SK-N-SH treated with all-trans-retinoic acid at 6 μM for 48 hours (cell line): ENCODE measurements at regions not wholly inside any gene's neighbourhood (a gene's known extent, or its start where the extent isn't known, plus 50 kb on each side); places are given as distances from the start of the nearest gene placed in this dataset.

ENCODE experiments used
- ATAC-seq: fragments of 200-7000 bp; cut with Tn5 transposase; 3 replicates; pipeline ENCODE4 v1.9.1; 2020; ENCODE audit warnings: mild to moderate bottlenecking, moderate library complexity
- ARNTL ChIP-seq: fragments of 450-650 bp; formaldehyde crosslinking; IDR thresholded peaks from 2 replicates; pipeline ENCODE4 v1.5.0; 2020; ENCODE audit warnings: low read depth, mild to moderate bottlenecking, moderate library complexity, borderline replicate concordance
- BACH2 ChIP-seq: fragments of 250-450 bp; sonication (Bioruptor Pico); IDR thresholded peaks from 2 replicates; pipeline ENCODE4 v1.9.0; 2021; ENCODE audit warnings: mild to moderate bottlenecking, borderline replicate concordance
- CREB5 ChIP-seq: fragments of 250-450 bp; sonication (Bioruptor Pico); IDR thresholded peaks from 2 replicates; pipeline ENCODE4 v1.5.1; 2020; ENCODE audit warnings: low read depth, mild to moderate bottlenecking, moderate library complexity
- CSDC2 ChIP-seq: fragments of 250-450 bp; sonication (Bioruptor Pico); IDR thresholded peaks from 2 replicates; pipeline ENCODE4 v1.5.0; 2020; ENCODE audit warnings: mild to moderate bottlenecking, moderate library complexity
- ESRRG ChIP-seq: fragments of 250-450 bp; sonication (Bioruptor Pico); IDR thresholded peaks from 2 replicates; pipeline ENCODE4 v1.6.1; 2021; ENCODE audit warnings: mild to moderate bottlenecking
- ISL1 ChIP-seq: fragments of 250-450 bp; sonication (Bioruptor Pico); IDR thresholded peaks from 2 replicates; pipeline ENCODE4 v2.1.2; 2022; ENCODE audit warnings: mild to moderate bottlenecking, moderate library complexity
- OSR1 ChIP-seq: fragments of 250-450 bp; sonication (Bioruptor Pico); IDR thresholded peaks from 2 replicates; pipeline ENCODE4 v1.8.0; 2022; ENCODE audit warnings: moderate library complexity, mild to moderate bottlenecking, inconsistent platforms
- PATZ1 ChIP-seq: fragments of 250-450 bp; sonication (Bioruptor Pico); IDR thresholded peaks from 2 replicates; pipeline ENCODE4 v1.8.0; 2020; ENCODE audit warnings: mild to moderate bottlenecking, moderate library complexity, borderline replicate concordance
- PPARA ChIP-seq: fragments of 250-450 bp; sonication (Bioruptor Pico); IDR thresholded peaks from 2 replicates; pipeline ENCODE4 v1.5.0; 2020; ENCODE audit warnings: mild to moderate bottlenecking, borderline replicate concordance
- RARB ChIP-seq: fragments of 250-450 bp; sonication (Bioruptor Pico); IDR thresholded peaks from 2 replicates; pipeline ENCODE4 v1.8.0; 2021; ENCODE audit warnings: mild to moderate bottlenecking, moderate library complexity
- SNAI2 ChIP-seq: fragments of 250-450 bp; sonication (Bioruptor Pico); IDR thresholded peaks from 2 replicates; pipeline ENCODE4 v1.5.0; 2020; ENCODE audit warnings: mild to moderate bottlenecking, moderate library complexity
- TSHZ2 ChIP-seq: fragments of 250-450 bp; sonication (Bioruptor Pico); IDR thresholded peaks from 2 replicates; pipeline ENCODE4 v1.5.0; 2020; ENCODE audit warnings: mild to moderate bottlenecking, moderate library complexity
- ZC3H10 ChIP-seq: fragments of 250-450 bp; sonication (Bioruptor Pico); IDR thresholded peaks from 2 replicates; pipeline ENCODE4 v1.5.1; 2021; ENCODE audit warnings: mild to moderate bottlenecking, moderate library complexity
- ZFP3 ChIP-seq: fragments of 250-450 bp; sonication (Bioruptor Pico); IDR thresholded peaks from 2 replicates; pipeline ENCODE4 v1.5.0; 2020; ENCODE audit warnings: mild to moderate bottlenecking, moderate library complexity
- ZFP30 ChIP-seq: fragments of 450-650 bp; formaldehyde crosslinking; IDR thresholded peaks from 2 replicates; pipeline ENCODE4 v1.5.0; 2022; ENCODE audit warnings: mild to moderate bottlenecking, moderate library complexity
- ZNF70 ChIP-seq: fragments of 450-650 bp; formaldehyde crosslinking; IDR thresholded peaks from 2 replicates; pipeline ENCODE4 v1.5.0; 2020; ENCODE audit warnings: mild to moderate bottlenecking, moderate library complexity
- ZNF8 ChIP-seq: fragments of 450-650 bp; formaldehyde crosslinking; IDR thresholded peaks from 2 replicates; pipeline ENCODE4 v1.5.0; 2020; ENCODE audit warnings: mild to moderate bottlenecking, moderate library complexity
- TF ChIP-seq, protein P1 (sequence below): fragments of 250-450 bp; sonication (Bioruptor Pico); IDR thresholded peaks from 2 replicates; pipeline ENCODE4 v1.8.0; 2021; ENCODE audit warnings: low read depth, mild to moderate bottlenecking, moderate library complexity, borderline replicate concordance

DNA sequence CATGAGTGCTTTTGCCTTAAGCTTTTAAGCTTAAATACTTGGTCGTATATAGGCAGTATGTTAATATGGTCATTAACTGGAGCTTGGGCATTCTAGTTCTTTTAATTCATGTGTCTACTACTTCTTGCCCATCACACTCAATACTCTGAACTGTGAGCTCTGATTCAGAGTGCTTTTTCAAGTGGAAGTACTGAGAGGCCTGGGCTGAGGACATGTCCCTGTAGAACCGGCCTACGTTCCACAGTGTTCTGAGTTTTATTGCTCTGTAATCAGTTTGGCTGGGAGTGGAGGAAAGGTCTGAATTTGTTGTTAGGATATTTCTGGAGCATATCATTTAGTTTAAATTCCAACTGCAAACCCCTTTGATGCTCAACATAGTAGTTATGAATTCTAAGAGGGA is 1744.8 kb upstream of the MIR17HG start:
- TF ChIP-seq SNAI2 (CRISPR knock-in tag) (no peak), RARB (CRISPR knock-in tag) (no peak), CREB5 (CRISPR knock-in tag) (no peak), ESRRG (CRISPR knock-in tag) (no peak), TSHZ2 (CRISPR knock-in tag) (no peak)
- TF ChIP-seq, protein P1, sequence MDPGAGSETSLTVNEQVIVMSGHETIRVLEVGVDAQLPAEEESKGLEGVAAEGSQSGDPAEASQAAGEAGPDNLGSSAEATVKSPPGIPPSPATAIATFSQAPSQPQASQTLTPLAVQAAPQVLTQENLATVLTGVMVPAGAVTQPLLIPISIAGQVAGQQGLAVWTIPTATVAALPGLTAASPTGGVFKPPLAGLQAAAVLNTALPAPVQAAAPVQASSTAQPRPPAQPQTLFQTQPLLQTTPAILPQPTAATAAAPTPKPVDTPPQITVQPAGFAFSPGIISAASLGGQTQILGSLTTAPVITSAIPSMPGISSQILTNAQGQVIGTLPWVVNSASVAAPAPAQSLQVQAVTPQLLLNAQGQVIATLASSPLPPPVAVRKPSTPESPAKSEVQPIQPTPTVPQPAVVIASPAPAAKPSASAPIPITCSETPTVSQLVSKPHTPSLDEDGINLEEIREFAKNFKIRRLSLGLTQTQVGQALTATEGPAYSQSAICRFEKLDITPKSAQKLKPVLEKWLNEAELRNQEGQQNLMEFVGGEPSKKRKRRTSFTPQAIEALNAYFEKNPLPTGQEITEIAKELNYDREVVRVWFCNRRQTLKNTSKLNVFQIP (CRISPR knock-in tag), result no peak
- TF ChIP-seq, all 23 proteins: peak for 0
- no peak for ATAC-seq

GRCh38 chr13:89603187-89603586 is 1744.3 kb upstream of the MIR17HG start:
- no peak for ATAC-seq
- TF ChIP-seq TSHZ2 (CRISPR knock-in tag) (no peak), ZNF8 (no peak), PATZ1 (CRISPR knock-in tag) (no peak), ARNTL (CRISPR knock-in tag) (no peak), ZC3H10 (CRISPR knock-in tag) (no peak), OSR1 (no peak), ZFP30 (CRISPR knock-in tag) (no peak)
- TF ChIP-seq, protein P1 (CRISPR knock-in tag), result no peak

DNA sequence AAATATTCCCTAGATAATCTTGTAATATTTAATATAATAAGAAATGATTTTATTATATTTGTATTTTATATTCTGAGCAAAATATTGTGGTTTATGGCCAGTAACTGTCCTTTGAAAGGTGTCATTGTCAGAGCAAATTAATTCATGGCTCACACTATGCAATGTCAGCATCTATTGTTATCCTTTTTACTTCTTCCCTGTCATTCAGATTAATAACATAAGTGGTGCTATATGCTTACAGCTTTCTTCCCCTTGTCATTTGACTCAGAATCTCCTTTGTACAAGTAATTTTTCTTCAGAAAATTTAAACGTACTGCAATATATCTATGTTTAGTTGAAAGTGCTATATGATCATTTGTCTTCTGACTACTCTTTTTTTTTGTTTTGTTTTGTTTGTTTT is 1738.2 kb upstream of the MIR17HG start:
- no peak for ATAC-seq
- no peak for TF ChIP-seq BACH2 (CRISPR knock-in tag)
- TF ChIP-seq ZFP3 (CRISPR knock-in tag), result no peak
- TF ChIP-seq PPARA (CRISPR knock-in tag), result no peak
- no peak for TF ChIP-seq TSHZ2 (CRISPR knock-in tag)
- TF ChIP-seq ZNF70 (CRISPR knock-in tag), result no peak
- no peak for TF ChIP-seq ISL1 (CRISPR knock-in tag)
- no peak for TF ChIP-seq ZFP30 (CRISPR knock-in tag)
- no peak for TF ChIP-seq OSR1
- TF ChIP-seq CSDC2 (CRISPR knock-in tag), result no peak
- TF ChIP-seq ZNF8, result no peak
- TF ChIP-seq ZC3H10 (CRISPR knock-in tag), result no peak
